ENCODE measurements at regions not wholly inside any gene's neighbourhood (a gene's known extent, or its start where the extent isn't known, plus 50 kb on each side); places are given as distances from the start of the nearest gene placed in this dataset.

DNA sequence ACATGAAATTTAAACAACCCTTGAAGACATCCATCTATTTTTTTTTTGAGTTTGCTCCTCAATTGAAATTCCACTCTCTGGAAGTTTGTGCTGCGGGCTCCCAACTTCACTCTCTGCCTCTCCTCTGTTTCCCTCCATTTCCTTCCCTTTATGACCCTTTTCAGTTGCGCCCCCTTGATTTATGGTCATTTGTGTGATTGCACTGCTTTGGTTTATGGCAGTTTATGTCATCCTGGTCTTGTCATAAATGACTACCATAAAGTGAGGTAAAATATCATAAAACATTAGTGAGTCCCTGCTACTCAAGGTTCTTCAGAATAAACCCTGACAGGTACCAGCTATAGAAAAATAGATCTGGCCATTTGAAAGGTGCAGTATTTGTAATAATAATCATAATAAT lies 348.3 kb upstream of the ZFP64 start:
- DNase-seq = no peak

DNA sequence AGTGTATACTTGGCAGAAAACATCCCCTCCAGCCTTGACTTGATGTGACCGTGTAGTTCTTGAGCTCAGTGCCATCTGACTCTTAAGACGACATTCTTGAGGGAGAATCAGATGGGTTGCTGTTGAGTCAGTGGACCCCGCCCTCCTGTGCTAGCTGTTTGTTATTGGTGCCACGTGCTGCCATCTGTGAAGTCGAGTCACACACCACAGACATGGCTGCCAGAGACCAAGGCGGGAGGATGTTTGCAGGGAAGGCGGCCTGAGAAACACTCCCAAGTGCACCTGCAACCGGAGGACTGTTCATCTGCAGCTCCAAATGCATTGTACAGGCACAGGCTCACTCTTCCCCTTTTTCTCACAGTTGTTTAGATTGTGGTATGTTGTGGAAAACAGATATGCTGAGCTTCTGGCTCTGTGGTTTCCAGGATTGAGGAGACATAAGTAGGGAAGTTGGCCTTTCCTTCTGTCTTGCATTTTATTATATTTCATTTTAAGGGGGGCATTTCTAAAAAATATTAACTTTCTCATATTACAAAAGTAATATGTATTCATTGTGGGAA lies 345.3 kb upstream of the ZFP64 start:
- DNase-seq = no peak

DNA sequence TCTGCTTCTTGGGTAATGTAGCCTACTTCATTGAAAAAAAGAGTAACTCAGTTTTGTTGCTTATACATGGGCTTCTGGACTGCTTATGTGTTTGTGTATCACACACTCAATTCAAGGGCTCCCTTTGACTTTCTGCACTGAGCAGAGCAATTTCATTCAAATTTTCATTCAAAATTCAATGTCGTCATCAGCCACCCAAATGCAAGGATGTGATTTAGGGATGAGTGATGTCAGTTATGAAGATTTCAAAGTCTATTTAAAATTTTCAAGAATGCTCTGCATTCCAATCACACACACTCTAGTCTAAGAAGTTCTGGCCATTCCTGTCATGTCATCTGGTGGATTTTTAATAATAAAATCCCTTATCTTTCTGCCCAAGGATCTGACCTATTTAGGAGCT lies 344.5 kb upstream of the ZFP64 start:
- no peak for DNase-seq

GRCh38 chr20:52534616-52535015 lies 343.0 kb upstream of the ZFP64 start:
- DNase-seq = no peak

- no peak for DNase-seq
These were observed 341.8 kb upstream of the ZFP64 start for GRCh38 chr20:52533401-52533800.

DNA sequence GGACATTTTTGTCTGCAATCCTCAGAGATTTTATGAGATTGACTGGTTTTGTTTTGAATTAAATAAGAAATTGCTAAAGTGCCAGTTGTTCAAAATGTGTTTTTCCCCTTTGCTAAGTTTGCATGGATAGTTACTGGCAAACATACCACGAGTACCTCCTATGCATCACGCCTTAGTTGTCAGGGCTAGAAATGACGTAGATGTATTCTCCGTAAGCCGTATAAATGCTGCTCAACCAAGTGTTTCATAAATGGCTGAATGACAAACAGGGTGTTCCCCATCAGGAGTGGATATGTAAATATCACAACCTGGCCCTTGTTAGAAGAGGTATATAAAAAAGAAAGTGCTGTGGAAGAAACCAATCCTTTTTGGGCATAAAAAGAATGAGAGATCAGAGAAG lies 341.1 kb upstream of the ZFP64 start:
- no peak for DNase-seq

DNA sequence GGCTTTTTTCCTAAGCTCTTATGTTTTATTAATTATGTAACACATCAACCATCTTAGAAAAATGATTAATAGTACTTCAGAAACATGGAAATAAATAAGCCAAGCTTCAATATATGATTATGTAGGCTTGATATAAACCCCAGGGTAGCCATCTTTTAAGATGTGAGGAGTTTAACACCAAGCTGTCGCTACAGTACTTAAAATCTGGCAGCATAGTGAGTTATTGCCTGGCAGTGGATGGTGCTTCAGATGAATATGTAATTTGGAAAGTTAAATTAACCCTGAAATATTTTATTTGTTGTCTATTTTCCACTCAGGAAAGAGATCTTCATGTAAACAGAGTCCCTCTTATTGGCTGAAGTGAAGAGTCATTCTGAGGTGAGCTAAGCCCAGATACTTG lies 339.0 kb upstream of the ZFP64 start:
- DNase-seq = no peak

DNA sequence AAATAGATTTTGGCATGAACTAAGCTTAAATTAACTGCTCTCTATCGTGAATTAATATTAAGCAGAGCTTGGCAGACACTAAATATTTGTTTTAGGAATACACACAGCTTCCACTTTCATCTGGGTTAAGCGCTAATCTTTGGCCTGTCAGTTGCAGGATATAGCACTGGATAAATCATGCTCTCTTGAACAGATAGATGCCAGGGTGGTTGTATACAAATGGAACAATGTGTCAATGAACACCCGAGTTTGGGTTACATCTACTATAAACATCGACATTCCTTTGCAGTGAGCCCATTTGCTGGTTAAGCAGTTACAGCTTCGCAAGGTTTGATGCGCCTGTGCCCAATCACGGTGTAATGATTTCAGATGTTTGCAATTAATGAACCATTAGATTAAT lies 338.2 kb upstream of the ZFP64 start:
- no peak for DNase-seq

GRCh38 chr20:52524861-52525260 lies 333.3 kb upstream of the ZFP64 start:
- no peak for DNase-seq

- no peak for DNase-seq
These were observed 327.2 kb upstream of the ZFP64 start for GRCh38 chr20:52518735-52519134.

DNA sequence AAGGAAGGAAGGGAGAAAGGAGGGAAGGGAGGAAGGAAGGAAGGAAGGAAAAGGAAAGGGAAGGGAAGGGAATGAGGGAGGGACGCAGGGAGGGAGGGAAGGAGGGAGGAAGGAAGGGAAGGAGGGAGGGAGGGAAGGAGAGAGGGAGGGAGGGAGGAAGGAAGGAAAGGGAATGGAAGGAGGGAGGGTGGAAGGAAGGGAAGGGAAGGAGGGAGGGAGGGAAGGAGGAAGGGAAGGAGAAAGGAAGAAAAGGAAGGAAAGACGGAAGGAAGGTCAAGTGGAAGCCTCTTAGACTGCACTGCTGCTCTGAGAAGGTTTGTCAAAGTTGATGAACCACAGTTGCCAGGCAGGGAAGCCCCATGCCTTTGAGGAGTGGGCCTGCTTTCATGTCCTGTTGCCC lies 324.3 kb upstream of the ZFP64 start:
- no peak for DNase-seq

GRCh38 chr20:52500157-52500556 lies 308.6 kb upstream of the ZFP64 start:
- DNase-seq = no peak

- no peak for DNase-seq
These were observed 306.2 kb upstream of the ZFP64 start for GRCh38 chr20:52497731-52498130.

GRCh38 chr20:52496191-52496590 lies 304.6 kb upstream of the ZFP64 start:
- no peak for DNase-seq

DNA sequence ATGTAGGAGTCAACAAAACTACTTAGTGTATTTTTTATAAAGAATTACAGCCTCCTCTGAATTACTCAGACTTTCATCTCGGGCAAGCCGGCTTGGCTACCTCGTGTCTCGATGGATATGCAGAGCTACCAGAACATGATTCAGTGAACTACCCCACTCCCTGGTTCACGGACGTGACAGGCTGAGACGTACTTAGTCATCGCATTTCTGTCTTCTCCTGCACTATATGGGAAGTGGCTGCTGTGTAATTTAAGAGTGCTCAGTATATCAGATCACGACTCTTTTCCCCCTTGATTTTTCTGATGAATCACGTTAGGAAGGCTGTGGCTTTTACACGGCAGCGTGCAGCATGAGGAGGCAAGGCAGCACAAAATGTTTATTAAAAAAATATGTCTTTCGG lies 302.7 kb upstream of the ZFP64 start:
- DNase-seq = no peak

- DNase-seq = no peak
These were observed 301.7 kb upstream of the ZFP64 start for GRCh38 chr20:52493171-52493721.

DNA sequence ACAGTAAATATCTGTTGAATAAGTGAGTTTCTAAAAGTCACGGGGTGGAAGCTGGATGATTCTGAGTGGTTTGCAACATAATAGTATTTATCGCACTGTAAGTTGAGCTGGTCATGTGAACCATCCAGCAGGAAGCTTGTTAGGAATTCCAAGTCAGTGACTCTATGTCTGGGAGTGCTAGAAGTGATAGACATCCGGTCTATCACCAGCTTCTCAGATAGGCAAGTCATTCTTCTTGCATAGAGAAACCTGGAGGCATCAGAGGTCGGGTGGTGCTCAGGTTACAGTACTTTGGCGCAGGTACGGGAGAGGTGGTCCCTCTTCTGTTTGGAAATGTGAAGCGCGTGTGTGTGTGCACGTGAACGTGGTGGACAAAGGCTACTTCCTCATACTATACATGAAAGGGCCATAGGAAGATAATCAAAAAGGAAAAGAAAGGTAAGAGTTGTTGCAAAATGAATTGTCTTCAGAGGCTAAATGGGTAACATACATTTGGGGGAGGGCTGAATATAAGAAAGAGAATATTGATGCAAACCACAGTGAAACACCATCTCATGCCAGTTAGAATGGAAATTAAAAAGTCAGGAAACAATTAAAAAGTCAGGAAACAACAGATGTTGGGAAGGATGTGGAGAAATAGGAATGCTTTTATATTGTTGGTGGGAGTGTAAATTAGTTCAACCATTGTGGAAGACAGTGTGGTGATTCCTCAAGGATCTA lies 299.3 kb upstream of the ZFP64 start:
- DNase-seq = no peak

GRCh38 chr20:52484438-52484837 lies 292.9 kb upstream of the ZFP64 start:
- no peak for DNase-seq

DNA sequence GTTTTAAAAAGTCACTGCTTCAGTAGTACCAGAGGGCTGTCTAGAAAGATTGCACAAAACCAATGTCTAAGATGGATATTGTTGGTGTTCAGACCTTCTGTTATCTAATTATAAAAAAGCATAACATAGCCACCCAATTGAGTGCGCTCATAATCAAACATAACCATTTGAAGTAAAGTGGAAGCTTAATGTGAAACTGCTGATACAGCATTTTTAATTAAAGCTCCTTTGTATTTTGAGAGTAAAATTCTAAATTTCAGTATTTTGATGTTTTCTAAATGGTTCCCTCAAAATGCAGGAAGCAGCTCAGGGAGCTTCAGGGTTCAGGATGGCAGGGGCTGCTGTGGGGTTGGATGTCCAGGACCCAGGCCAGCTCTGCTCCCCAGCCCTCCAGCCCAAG lies 291.8 kb upstream of the ZFP64 start:
- DNase-seq = no peak

GRCh38 chr20:52482044-52482443 lies 290.5 kb upstream of the ZFP64 start:
- DNase-seq = no peak

- no peak for DNase-seq
These were observed 289.9 kb upstream of the ZFP64 start for GRCh38 chr20:52481443-52481842.

- DNase-seq = no peak
These were observed 284.6 kb upstream of the ZFP64 start for GRCh38 chr20:52476074-52476750.

DNA sequence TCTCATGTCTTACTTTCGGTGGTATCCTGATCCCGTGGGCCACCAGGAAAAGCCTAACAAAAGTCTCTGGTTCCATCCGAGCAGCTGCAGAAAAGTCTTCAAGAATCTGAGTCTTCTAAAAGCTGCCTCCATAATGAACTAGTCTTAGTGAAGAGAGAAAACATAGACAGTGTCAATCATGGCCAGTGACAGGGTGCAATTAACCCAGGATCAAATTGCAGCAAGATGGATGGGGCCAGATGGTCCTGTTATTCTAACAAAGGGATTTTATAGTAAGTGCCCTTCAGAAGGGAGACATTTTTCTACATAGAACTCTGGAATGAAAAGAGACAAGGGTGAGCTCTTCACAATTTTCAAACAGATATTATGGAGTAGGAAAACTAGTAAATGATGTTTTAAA lies 281.6 kb upstream of the ZFP64 start:
- DNase-seq = no peak

- DNase-seq = no peak
These were observed 279.0 kb upstream of the ZFP64 start for GRCh38 chr20:52470561-52470960.
